Right lobe of liver (tissue), 4 donors: ENCODE measurements at regions not wholly inside any gene's neighbourhood (a gene's known extent, or its start where the extent isn't known, plus 50 kb on each side); places are given as distances from the start of the nearest gene placed in this dataset.

Experiments
- POLR2A ChIP-seq: fragments of 450-650 bp; IDR thresholded peaks from one replicate; pipeline ENCODE4 v1.6.1; 2017; ENCODE audit warnings: antibody characterized with exemption, mild to moderate bottlenecking
- TF ChIP-seq, protein P1 (sequence below), 4 donors: fragments of 200-600 bp in 3 of 4; fragments of 450-650 bp in 1 of 4; IDR thresholded peaks; one replicate each; pipeline versions ENCODE4 v1.5.1 to v1.8.0; 2016 to 2022; ENCODE audit warnings: antibody characterized with exemption in 4 of 4, mild to moderate bottlenecking in 2 of 4
- donor health status: DM: no; HTN: no; CAD: no.
- donor health status: DM: no; HTN: no; CAD: no.
- donor health status: DM: no; HTN: yes; CAD: no.

DNA sequence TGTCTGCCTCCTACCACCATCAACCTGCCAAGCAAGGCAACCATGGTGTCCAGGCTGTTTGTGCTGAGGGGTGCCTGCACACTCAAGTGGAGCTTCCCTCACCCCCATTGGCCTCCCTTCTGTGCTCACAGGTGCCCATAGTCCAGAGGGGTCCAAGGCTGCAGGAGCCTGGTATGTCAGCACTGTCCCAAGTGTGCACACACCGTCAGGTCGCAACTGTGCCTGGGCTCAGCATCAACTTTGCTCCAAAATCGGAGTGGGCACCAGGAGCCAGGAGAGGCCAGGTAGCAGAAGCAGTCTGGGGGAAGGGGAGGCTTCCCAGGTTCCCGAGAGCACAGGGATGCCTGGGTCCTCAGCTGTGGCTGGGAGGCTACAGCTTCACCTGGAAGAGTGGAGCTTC lies 1528.2 kb upstream of the SLC39A10 start:
- no peak for TF ChIP-seq POLR2A
- TF ChIP-seq, protein P1, sequence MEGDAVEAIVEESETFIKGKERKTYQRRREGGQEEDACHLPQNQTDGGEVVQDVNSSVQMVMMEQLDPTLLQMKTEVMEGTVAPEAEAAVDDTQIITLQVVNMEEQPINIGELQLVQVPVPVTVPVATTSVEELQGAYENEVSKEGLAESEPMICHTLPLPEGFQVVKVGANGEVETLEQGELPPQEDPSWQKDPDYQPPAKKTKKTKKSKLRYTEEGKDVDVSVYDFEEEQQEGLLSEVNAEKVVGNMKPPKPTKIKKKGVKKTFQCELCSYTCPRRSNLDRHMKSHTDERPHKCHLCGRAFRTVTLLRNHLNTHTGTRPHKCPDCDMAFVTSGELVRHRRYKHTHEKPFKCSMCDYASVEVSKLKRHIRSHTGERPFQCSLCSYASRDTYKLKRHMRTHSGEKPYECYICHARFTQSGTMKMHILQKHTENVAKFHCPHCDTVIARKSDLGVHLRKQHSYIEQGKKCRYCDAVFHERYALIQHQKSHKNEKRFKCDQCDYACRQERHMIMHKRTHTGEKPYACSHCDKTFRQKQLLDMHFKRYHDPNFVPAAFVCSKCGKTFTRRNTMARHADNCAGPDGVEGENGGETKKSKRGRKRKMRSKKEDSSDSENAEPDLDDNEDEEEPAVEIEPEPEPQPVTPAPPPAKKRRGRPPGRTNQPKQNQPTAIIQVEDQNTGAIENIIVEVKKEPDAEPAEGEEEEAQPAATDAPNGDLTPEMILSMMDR (IDR thresholded peaks at IDR 0.05): no peak
